Adrenal gland (tissue), 9 donors: ENCODE measurements at regions not wholly inside any gene's neighbourhood (a gene's known extent, or its start where the extent isn't known, plus 50 kb on each side); places are given as distances from the start of the nearest gene placed in this dataset.

Experiments
- DNase-seq, 7 donors: peaks; one replicate each; pipeline ENCODE4 v3.0.0-alpha.2; 2019 to 2020
- H3K27ac ChIP-seq, 5 donors: fragments of 200-600 bp; sonication (generic) in 4 of 5; 1 replicate in 3 of 5; 2 replicates in 2 of 5; pipeline versions ENCODE4 v1.5.1 to v1.8.0; 2016 to 2020; ENCODE audit warnings: mild to moderate bottlenecking in 1 of 5
- H3K27me3 ChIP-seq: fragments of 200-600 bp; 2 replicates; pipeline ENCODE4 v1.8.0; 2021
- H3K36me3 ChIP-seq, 2 donors: fragments of 200-600 bp; replicated peaks in 1 of 2; 1 replicate in 1 of 2; 2 replicates in 1 of 2; pipeline versions ENCODE4 v1.5.1 to v1.8.0; 2018 to 2022
- H3K4me1 ChIP-seq, 2 donors: fragments of 200-600 bp; replicated peaks in 1 of 2; 1 replicate in 1 of 2; 2 replicates in 1 of 2; pipeline versions ENCODE4 v1.5.1 to v1.8.0; 2018 to 2021
- H3K4me3 ChIP-seq, 4 donors: fragments of 200-600 bp; sonication (generic) in 3 of 4; one replicate each; pipeline ENCODE4 v1.5.1; 2016 to 2018
- H3K9me3 ChIP-seq, 3 donors: fragments of 200-600 bp; sonication (generic) in 1 of 3; replicated peaks in 1 of 3; 1 replicate in 2 of 3; 2 replicates in 1 of 3; pipeline versions ENCODE4 v1.5.1 to v1.8.0; 2016 to 2021
- POLR2A ChIP-seq, 2 donors: fragments of 450-650 bp; IDR thresholded peaks; one replicate each; pipeline ENCODE4 v1.6.1; 2017; ENCODE audit warnings: antibody characterized with exemption in 2 of 2, mild to moderate bottlenecking in 2 of 2, moderate library complexity in 1 of 2
- WGBS, 4 donors: extraction: QIAGEN DNeasy Blood & Tissue Kit in 2 of 4; methylation state at CpG; one replicate each; pipeline versions ENCODE4 v1.1.5 to v1.1.7; 2013 to 2017; 5-methylcytosine and 5-hydroxymethylcytosine counted together
- intact Hi-C, 2 donors: fragments of 100-400 bp; cut with DNase I; formaldehyde crosslinking; loops; one replicate each; pipeline versions ENCODE4 v1.14.1 to v1.15.0; 2022 to 2023
- TF ChIP-seq, protein P1 (sequence below), 6 experiments: fragments of 450-650 bp in 4 of 6; fragments of 200-600 bp in 2 of 6; sonication (generic) in 1 of 6; IDR thresholded peaks; 1 replicate in 5 of 6; 2 replicates in 1 of 6; pipeline versions ENCODE4 v1.5.1 to v1.8.0; 2016 to 2021; ENCODE audit warnings: antibody characterized with exemption in 6 of 6, mild to moderate bottlenecking in 2 of 6, moderate library complexity in 1 of 6
- donor health status: healthy with polysubstance abuse.
- donor health status: Bipolar disorder and iron deficiency.
- donor health status: DM: yes; HTN: yes; CAD: no.
- donor health status: DM: no; HTN: no; CAD: no.
- donor health status: DM: no; HTN: no; CAD: no.

DNA sequence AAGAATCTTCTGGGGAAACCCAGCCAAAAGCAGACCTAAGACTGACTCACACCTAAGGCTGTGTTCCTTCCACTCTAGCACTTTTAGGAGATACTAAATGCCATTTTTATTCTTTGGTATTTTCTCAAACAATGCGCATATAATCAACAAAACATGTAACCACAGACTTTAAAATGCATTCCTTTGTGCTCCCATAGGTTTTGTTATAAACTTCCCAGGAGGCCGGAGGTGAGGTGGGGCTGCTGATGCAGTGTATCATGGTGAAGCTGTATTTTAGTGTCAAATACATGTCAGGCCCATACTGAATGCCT, 155.2 kb downstream of the BTBD3 start:
- Histone ChIP-seq H3K4me1 (no peaks in the 10 kb centered on the region), H3K36me3 (no peaks in the 10 kb centered on the region), H3K4me3 (no peak overlapping the region), H3K27ac (no peak overlapping the region), H3K9me3 (no peaks in the 10 kb centered on the region), H3K27me3 (no peaks in the 10 kb centered on the region)
- no peak for DNase-seq
- 94 to 100% (median 94%) methylated on average over 2 of the region's 2 CpGs for WGBS, 4 donors
- TF ChIP-seq, protein P1, sequence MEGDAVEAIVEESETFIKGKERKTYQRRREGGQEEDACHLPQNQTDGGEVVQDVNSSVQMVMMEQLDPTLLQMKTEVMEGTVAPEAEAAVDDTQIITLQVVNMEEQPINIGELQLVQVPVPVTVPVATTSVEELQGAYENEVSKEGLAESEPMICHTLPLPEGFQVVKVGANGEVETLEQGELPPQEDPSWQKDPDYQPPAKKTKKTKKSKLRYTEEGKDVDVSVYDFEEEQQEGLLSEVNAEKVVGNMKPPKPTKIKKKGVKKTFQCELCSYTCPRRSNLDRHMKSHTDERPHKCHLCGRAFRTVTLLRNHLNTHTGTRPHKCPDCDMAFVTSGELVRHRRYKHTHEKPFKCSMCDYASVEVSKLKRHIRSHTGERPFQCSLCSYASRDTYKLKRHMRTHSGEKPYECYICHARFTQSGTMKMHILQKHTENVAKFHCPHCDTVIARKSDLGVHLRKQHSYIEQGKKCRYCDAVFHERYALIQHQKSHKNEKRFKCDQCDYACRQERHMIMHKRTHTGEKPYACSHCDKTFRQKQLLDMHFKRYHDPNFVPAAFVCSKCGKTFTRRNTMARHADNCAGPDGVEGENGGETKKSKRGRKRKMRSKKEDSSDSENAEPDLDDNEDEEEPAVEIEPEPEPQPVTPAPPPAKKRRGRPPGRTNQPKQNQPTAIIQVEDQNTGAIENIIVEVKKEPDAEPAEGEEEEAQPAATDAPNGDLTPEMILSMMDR (IDR thresholded peaks at IDR 0.05): no peak
- TF ChIP-seq POLR2A (IDR thresholded peaks at IDR 0.05): no peak
- intact Hi-C loops: no loop called here

DNA sequence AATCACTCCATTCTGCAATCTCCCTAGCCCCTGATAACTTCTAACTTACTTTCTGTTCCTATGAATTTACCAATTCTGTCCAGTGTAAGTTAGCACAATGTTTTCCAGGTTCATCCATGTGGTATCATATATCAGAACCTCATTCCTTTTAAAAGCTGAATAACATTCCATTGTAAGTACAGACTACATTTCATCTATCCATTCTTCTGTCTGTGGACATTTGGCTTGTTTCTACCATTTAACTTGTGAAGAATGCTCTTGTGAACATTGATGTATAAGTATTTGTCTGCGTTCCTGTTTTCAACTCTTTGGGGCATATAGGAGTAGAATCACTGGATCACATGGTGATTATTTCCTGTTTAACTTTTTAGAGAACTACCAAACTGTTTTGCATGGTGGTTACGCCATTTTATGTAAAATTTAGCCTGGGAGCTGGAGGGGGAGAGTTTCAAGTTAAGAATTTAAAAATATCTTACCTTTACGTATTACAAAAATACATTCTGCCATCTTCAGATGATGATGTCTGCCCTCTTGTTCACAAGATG, 156.5 kb downstream of the BTBD3 start:
- WGBS, 4 donors: 81 to 84% (median 82%) methylated on average over 3 of the region's 3 CpGs
- no peak overlapping the region for H3K27ac ChIP-seq
- no peaks in the 10 kb centered on the region for H3K9me3 ChIP-seq
- no peaks in the 10 kb centered on the region for H3K4me1 ChIP-seq
- no peak for DNase-seq
- H3K27me3 ChIP-seq: no peaks in the 10 kb centered on the region
- intact Hi-C loops: no loop called here
- H3K36me3 ChIP-seq: no peaks in the 10 kb centered on the region
- TF ChIP-seq, protein P1 (IDR thresholded peaks at IDR 0.05): no peak
- no peak for TF ChIP-seq POLR2A (IDR thresholded peaks at IDR 0.05)
- no peak overlapping the region for H3K4me3 ChIP-seq

DNA sequence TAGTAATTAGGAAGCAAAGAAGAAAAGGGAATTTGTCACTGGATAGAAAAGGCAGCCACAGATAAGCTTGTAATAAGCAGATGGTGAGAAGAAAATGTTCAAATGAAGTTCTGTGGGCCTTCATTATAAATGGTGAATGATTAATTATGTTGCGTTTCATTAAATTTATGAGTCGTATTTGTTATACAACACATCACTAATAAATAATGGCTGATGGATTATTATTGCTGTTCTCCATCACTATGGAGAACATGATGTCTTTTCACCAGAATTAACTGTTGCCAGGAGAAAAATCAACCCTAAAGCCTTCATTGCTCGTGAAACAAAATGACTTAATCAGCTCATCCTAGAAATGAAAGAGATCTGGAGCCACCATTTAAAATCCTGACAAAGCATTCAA, 158.5 kb downstream of the BTBD3 start:
- WGBS, 4 donors: 66 to 84% (median 79%) methylated on average over 3 of the region's 3 CpGs
- no peak for DNase-seq
- Histone ChIP-seq H3K27ac (no peak overlapping the region), H3K27me3 (no peaks in the 10 kb centered on the region), H3K36me3 (no peaks in the 10 kb centered on the region), H3K4me3 (no peak overlapping the region), H3K4me1 (no peaks in the 10 kb centered on the region), H3K9me3 (no peaks in the 10 kb centered on the region)
- intact Hi-C loops: no loop called here
- no peak for TF ChIP-seq POLR2A (IDR thresholded peaks at IDR 0.05)

DNA sequence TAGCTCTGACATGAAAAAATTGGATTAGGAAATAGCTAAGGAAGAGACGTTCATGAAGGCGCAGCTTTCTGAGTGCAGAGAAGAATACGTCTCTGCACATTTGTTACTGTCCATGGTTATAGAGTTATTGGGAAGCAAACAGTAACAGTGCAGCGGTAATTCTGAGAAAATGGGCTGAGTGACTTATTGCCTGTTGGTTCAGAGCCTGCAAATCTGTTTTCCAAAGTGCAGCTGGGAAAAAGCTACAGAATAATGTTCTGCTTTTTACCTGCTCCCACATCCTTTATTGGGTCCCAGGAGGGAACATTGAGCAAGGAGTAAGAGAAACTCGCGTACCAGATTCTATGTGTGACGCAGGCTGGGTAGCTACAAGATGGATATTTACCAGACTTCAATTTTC, 160.2 kb downstream of the BTBD3 start:
- intact Hi-C loops: no loop called here
- no peak overlapping the region for H3K27ac ChIP-seq
- no peaks in the 10 kb centered on the region for H3K36me3 ChIP-seq
- 61 to 73% (median 65%) methylated on average over 7 of the region's 7 CpGs for WGBS, 4 donors
- peak in 1 of 7 donors; percentile 69 for DNase-seq
- H3K4me3 ChIP-seq: no peak overlapping the region
- no peaks in the 10 kb centered on the region for H3K4me1 ChIP-seq
- H3K27me3 ChIP-seq: no peaks in the 10 kb centered on the region
- H3K9me3 ChIP-seq: no peaks in the 10 kb centered on the region
- TF ChIP-seq, protein P1 (IDR thresholded peaks at IDR 0.05): no peak
- TF ChIP-seq POLR2A (IDR thresholded peaks at IDR 0.05): no peak

DNA sequence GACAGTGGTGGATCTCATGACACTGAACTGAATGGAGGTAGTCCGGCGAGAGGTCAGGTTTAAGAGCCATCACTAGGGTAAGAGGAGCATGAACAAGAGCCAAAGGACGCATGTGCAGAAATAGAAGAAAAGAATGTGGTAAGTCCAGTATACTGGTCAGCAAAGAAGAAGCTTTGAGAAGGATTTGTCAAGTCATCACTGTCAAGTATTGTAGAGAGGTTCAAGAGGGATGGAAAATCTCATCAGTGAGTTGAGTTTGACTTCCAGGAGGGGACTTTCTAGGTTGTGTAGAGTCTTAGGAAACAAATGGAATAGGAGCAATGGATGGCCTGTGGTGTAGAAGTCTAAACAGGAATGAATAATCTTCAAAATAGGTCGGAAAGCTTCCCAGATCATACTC, 161.8 kb downstream of the BTBD3 start:
- 83 to 93% (median 87%) methylated on average over 4 of the region's 4 CpGs for WGBS, 4 donors
- Histone ChIP-seq H3K36me3 (no peaks in the 10 kb centered on the region), H3K4me1 (no peaks in the 10 kb centered on the region), H3K9me3 (no peaks in the 10 kb centered on the region), H3K27ac (no peak overlapping the region), H3K27me3 (no peaks in the 10 kb centered on the region), H3K4me3 (no peak overlapping the region)
- intact Hi-C loops: no loop called here
- DNase-seq: no peak
- no peak for TF ChIP-seq POLR2A (IDR thresholded peaks at IDR 0.05)
- TF ChIP-seq, protein P1 (IDR thresholded peaks at IDR 0.05): no peak
